CD8-positive, alpha-beta memory T cell (primary cell): ENCODE measurements at regions not wholly inside any gene's neighbourhood (a gene's known extent, or its start where the extent isn't known, plus 50 kb on each side); places are given as distances from the start of the nearest gene placed in this dataset.

Experiments used
- CTCF ChIA-PET: fragments of 350-600 bp; sonication (Branson Sonifier 250); formaldehyde crosslinking; loops from one replicate; lab custom pipeline; 2021; ENCODE audit warnings: antibody characterized with exemption; lab: Charles Lee
- POLR2A ChIA-PET: fragments of 350-600 bp; sonication (Branson Sonifier 250); formaldehyde crosslinking; loops from one replicate; lab custom pipeline; 2021; ENCODE audit warnings: antibody characterized with exemption; lab: Charles Lee
- DNase-seq, 5 donors: peaks; one replicate each; pipeline versions ENCODE4 v3.0.0 to v3.0.0-alpha.2; 2020 to 2022; ENCODE audit warnings: mixed read lengths in 1 of 5
- H3K27ac ChIP-seq: one replicate; pipeline ENCODE4 v1.7.0; 2013; ENCODE audit warnings: low read depth, mild to moderate bottlenecking, low read length, moderate library complexity
- H3K27me3 ChIP-seq: 2 replicates; pipeline ENCODE4 v1.7.0; 2013; ENCODE audit warnings: low read length, mild to moderate bottlenecking; ENCODE audit not compliant: insufficient read depth, poor library complexity, severe bottlenecking
- H3K36me3 ChIP-seq: 2 replicates; pipeline ENCODE4 v1.7.0; 2013; ENCODE audit warnings: mild to moderate bottlenecking, low read length, moderate library complexity; ENCODE audit not compliant: insufficient read depth
- H3K4me1 ChIP-seq: 2 replicates; pipeline ENCODE4 v1.7.0; 2013; ENCODE audit warnings: mild to moderate bottlenecking, low read length, moderate library complexity; ENCODE audit not compliant: insufficient read depth
- H3K4me3 ChIP-seq: 2 replicates; pipeline ENCODE4 v1.7.0; 2013; ENCODE audit warnings: mild to moderate bottlenecking, low read length
- H3K9me3 ChIP-seq: 2 replicates; pipeline ENCODE4 v1.7.0; 2013; ENCODE audit warnings: mild to moderate bottlenecking, low read length
- H3K27ac Mint-ChIP-seq, 8 donors: one replicate each; pipeline ENCODE4 v1.8.0; 2020 to 2021; ENCODE audit warnings: mixed read lengths in 8 of 8, mild to moderate bottlenecking in 6 of 8, inconsistent platforms in 3 of 8, moderate library complexity in 3 of 8
- H3K27me3 Mint-ChIP-seq, 2 donors: one replicate each; pipeline ENCODE4 v1.8.0; 2020 to 2021; ENCODE audit warnings: mixed read lengths in 2 of 2, mild to moderate bottlenecking in 1 of 2, moderate library complexity in 1 of 2
- H3K36me3 Mint-ChIP-seq, 3 donors: one replicate each; pipeline ENCODE4 v1.8.0; 2020 to 2021; ENCODE audit warnings: mixed read lengths in 3 of 3, inconsistent platforms in 1 of 3, mild to moderate bottlenecking in 1 of 3
- H3K4me1 Mint-ChIP-seq, 3 donors: one replicate each; pipeline ENCODE4 v1.8.0; 2020 to 2021; ENCODE audit warnings: mixed read lengths in 3 of 3, inconsistent platforms in 1 of 3, mild to moderate bottlenecking in 1 of 3
- H3K4me3 Mint-ChIP-seq, 7 donors: one replicate each; pipeline ENCODE4 v1.8.0; 2020 to 2021; ENCODE audit warnings: mixed read lengths in 7 of 7, mild to moderate bottlenecking in 6 of 7, moderate library complexity in 4 of 7, inconsistent platforms in 2 of 7
- H3K9me3 Mint-ChIP-seq, 5 donors: one replicate each; pipeline ENCODE4 v1.8.0; 2020 to 2022; ENCODE audit warnings: mixed read lengths in 5 of 5, mild to moderate bottlenecking in 3 of 5, moderate library complexity in 2 of 5, inconsistent platforms in 1 of 5

DNA sequence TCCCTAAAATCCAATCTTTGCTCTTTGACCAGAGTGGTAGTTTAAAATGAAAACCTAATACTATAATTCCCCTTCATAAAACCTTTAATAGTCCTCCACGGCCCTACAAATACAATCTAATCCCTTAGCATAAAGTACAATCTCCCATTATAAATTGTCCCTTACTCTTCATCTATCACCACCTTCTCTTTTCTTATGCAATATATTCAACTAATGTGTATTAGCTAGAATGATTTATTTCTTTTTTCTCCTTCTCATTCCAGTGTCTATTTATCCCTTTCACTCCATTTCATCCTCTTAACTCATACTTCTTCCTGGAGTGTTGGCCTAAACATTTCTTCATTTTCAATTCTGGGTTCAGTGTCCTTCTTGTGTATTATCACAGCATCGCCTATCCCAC is 872.1 kb upstream of the PCDH20 start:
- Histone ChIP-seq H3K4me1 (no peaks in the 10 kb centered on the region), H3K27ac (no peak overlapping the region), H3K27me3 (no peaks in the 10 kb centered on the region), H3K4me3 (no peak overlapping the region), H3K36me3 (no peaks in the 10 kb centered on the region), H3K9me3 (no peaks in the 10 kb centered on the region)
- ChIA-PET POLR2A (no interaction called here), CTCF (no interaction called here)
- no peak for DNase-seq
- H3K36me3 Mint-ChIP-seq: no peaks in the 10 kb centered on the region
- peaks cover 7 to 36% (median 24%) of the 10 kb centered on the region in 5 donors for H3K9me3 Mint-ChIP-seq
- no peak overlapping the region for H3K27ac Mint-ChIP-seq
- H3K4me3 Mint-ChIP-seq: no peak overlapping the region
- no peaks in the 10 kb centered on the region for H3K27me3 Mint-ChIP-seq
- no peaks in the 10 kb centered on the region for H3K4me1 Mint-ChIP-seq

DNA sequence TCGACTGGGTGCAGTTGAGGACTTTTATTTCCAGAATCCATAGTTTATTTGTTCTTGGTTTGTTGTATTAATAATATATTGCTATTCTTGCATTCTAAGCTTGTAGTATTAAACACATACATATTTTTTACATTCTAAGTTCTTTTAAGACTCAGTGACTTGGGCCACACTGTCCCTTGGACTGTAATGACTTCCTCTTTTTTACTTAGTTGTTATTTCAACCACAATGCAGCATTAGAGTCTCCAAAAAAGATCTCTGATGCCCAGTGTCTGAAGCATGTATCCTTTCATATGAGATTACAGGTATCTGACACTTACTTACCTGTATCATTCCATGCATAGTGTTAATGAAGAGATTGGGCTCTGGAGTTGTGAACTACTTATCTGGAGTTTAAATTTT is 864.9 kb upstream of the PCDH20 start:
- no peaks in the 10 kb centered on the region for H3K4me1 Mint-ChIP-seq

DNA sequence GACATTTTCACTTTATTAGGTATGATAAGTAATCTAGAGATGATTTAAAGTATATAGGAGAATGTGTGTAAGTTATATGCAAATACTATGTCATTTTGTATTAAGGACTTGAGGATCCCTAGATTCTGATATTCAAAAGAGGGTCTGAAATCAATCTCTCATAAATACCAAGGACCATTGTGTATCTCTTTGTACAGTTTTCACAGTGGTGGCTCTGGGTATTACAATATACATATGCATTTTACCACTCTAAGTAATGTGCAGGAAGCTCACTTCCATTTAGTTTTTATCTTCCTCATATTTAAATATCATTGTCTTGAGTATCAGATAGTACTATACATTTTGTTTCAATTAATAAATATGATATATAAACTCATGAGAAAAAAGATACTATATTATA is 862.6 kb upstream of the PCDH20 start:
- Mint-ChIP-seq H3K4me3 (no peak overlapping the region), H3K4me1 (no peaks in the 10 kb centered on the region), H3K9me3 (peaks cover 2 to 22% (median 8%) of the 10 kb centered on the region in 5 donors), H3K27me3 (no peaks in the 10 kb centered on the region), H3K36me3 (no peaks in the 10 kb centered on the region), H3K27ac (no peak overlapping the region)
- Histone ChIP-seq H3K36me3 (no peaks in the 10 kb centered on the region), H3K27me3 (no peaks in the 10 kb centered on the region), H3K4me3 (no peak overlapping the region), H3K27ac (no peak overlapping the region), H3K9me3 (no peaks in the 10 kb centered on the region), H3K4me1 (no peaks in the 10 kb centered on the region)
- ChIA-PET POLR2A (no interaction called here), CTCF (no interaction called here)
- no peak for DNase-seq

More for the DNA sequence above, 864.9 kb upstream of the PCDH20 start:
- no peak overlapping the region for H3K4me3 Mint-ChIP-seq
- no peak overlapping the region for H3K27ac ChIP-seq
- H3K4me3 ChIP-seq: no peak overlapping the region
- H3K27me3 ChIP-seq: no peaks in the 10 kb centered on the region
- no peaks in the 10 kb centered on the region for H3K36me3 Mint-ChIP-seq
- no peak for DNase-seq
- ChIA-PET CTCF (no interaction called here), POLR2A (no interaction called here)
- H3K9me3 ChIP-seq: no peaks in the 10 kb centered on the region
- H3K27ac Mint-ChIP-seq: no peak overlapping the region
- no peaks in the 10 kb centered on the region for H3K27me3 Mint-ChIP-seq
- no peaks in the 10 kb centered on the region for H3K36me3 ChIP-seq
- peaks cover 3 to 29% (median 10%) of the 10 kb centered on the region in 5 donors for H3K9me3 Mint-ChIP-seq
- no peaks in the 10 kb centered on the region for H3K4me1 ChIP-seq

DNA sequence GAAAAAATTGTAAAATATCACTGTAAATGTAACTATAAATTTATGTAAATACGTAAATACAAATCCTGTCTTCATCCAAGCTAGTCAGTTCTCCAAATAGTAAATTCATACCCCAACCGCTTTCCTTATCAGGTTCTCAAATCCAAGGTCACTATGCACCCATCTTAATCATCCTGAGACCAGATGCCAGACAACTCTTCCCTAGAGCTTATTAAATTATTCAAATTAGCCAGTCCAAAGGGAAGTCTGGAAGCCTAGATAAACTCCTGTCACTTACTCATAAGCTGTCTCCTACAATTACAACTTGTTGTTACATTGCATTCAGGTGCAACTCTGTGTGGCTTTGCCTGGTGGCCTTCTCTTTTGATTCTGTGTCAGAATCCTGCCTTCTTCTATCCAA is 836.1 kb upstream of the PCDH20 start:
- Histone ChIP-seq H3K9me3 (no peaks in the 10 kb centered on the region), H3K36me3 (no peaks in the 10 kb centered on the region), H3K27ac (no peak overlapping the region), H3K4me1 (no peaks in the 10 kb centered on the region), H3K27me3 (no peaks in the 10 kb centered on the region), H3K4me3 (no peak overlapping the region)
- CTCF ChIA-PET: no interaction called here
- DNase-seq: no peak
- H3K27me3 Mint-ChIP-seq: no peaks in the 10 kb centered on the region
- H3K4me1 Mint-ChIP-seq: no peaks in the 10 kb centered on the region
- no peak overlapping the region for H3K27ac Mint-ChIP-seq
- peaks cover 0 to 2% (median 0%) of the 10 kb centered on the region in 3 donors for H3K36me3 Mint-ChIP-seq
- POLR2A ChIA-PET: no interaction called here
- peaks cover 2 to 32% (median 16%) of the 10 kb centered on the region in 5 donors for H3K9me3 Mint-ChIP-seq
- no peak overlapping the region for H3K4me3 Mint-ChIP-seq

DNA sequence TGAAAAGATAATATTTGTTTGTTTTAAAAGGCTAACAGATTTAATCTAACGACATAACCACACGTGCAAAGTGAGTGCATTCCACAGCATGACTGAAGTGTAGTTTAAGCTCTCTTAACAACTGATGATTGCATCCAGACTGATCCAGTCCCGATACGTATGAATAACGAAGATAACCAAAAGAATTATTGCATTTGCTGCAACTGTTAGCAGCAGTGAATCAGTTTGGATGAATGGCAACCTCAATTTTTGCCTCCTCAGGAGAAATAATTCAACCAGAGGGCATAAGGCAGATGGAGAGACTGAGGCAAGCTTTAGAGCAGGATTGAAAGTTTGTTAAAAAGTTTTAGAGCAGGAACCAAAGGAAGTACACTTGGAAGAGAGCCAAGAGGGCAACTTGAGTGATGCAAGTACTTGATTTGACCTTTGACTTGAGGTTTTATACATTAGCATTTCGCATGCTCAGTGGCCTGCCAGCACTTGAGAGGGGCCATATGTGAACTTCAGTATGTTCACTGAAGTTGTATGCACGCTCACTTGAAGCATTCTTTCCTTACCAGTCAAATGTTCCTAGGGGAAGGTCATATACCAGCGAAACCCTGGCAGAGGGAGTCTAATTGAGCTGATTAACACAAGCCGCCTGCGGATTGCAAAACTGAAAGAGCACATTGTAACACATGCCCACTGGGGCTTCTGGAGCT is 835.0 kb upstream of the PCDH20 start:
- ChIA-PET CTCF (no interaction called here), POLR2A (no interaction called here)
- no peak overlapping the region for H3K27ac ChIP-seq
- peaks cover 6 to 28% (median 13%) of the 10 kb centered on the region in 5 donors for H3K9me3 Mint-ChIP-seq
- H3K36me3 Mint-ChIP-seq: no peaks in the 10 kb centered on the region
- no peak overlapping the region for H3K27ac Mint-ChIP-seq
- H3K9me3 ChIP-seq: no peaks in the 10 kb centered on the region
- no peaks in the 10 kb centered on the region for H3K4me1 ChIP-seq
- no peak overlapping the region for H3K4me3 ChIP-seq
- H3K27me3 ChIP-seq: no peaks in the 10 kb centered on the region
- no peak overlapping the region for H3K4me3 Mint-ChIP-seq
- no peaks in the 10 kb centered on the region for H3K4me1 Mint-ChIP-seq
- H3K27me3 Mint-ChIP-seq: no peaks in the 10 kb centered on the region
- no peak for DNase-seq
- no peaks in the 10 kb centered on the region for H3K36me3 ChIP-seq

DNA sequence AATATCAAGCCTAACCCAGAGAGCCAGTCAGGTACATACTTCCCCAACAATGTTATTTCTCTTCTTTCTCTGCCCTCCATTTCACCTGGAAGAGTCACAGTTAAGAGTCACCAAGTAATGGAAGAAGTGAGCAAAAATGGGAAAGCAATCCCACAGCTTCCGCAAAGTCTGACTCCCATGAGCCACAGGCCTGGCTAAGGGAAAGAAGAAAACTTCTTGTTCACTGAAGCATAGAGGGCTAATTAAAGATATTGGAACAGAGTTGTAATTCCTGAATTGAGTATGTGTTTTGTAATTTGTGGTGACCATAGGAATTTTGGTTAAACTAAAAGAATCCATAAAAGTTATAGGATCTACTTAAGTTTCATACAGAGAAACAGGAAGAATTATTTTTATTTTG is 830.9 kb upstream of the PCDH20 start:
- Mint-ChIP-seq H3K9me3 (peaks cover 3 to 18% (median 13%) of the 10 kb centered on the region in 5 donors), H3K27me3 (no peaks in the 10 kb centered on the region), H3K36me3 (no peaks in the 10 kb centered on the region), H3K4me3 (no peak overlapping the region), H3K27ac (no peak overlapping the region), H3K4me1 (no peaks in the 10 kb centered on the region)
- ChIA-PET POLR2A (no interaction called here), CTCF (no interaction called here)
- no peak overlapping the region for H3K27ac ChIP-seq
- H3K4me3 ChIP-seq: no peak overlapping the region
- H3K4me1 ChIP-seq: no peaks in the 10 kb centered on the region
- no peak for DNase-seq
- no peaks in the 10 kb centered on the region for H3K9me3 ChIP-seq
- no peaks in the 10 kb centered on the region for H3K27me3 ChIP-seq
- no peaks in the 10 kb centered on the region for H3K36me3 ChIP-seq

DNA sequence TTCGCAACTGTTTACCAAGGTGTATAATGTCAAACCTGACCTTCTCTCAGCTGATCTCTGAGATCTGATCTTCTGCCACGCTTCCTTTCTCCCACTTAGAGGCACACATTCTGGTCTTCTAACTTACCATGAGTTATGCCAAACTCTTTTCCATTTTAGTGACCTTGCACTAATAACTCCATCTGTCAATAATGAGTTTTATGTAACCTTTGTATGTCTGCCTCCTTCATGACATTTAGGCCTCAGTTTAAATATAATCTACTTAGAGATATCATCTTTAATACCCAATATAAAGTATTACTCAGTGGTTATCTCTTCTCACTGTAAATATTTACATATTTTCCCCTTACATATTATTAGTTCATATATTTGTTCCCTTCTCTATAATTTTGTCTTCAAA is 827.5 kb upstream of the PCDH20 start:
- no peaks in the 10 kb centered on the region for H3K36me3 ChIP-seq
- no peaks in the 10 kb centered on the region for H3K27me3 Mint-ChIP-seq
- ChIA-PET POLR2A (no interaction called here), CTCF (no interaction called here)
- H3K27ac ChIP-seq: no peak overlapping the region
- H3K27ac Mint-ChIP-seq: no peak overlapping the region
- DNase-seq: no peak
- no peaks in the 10 kb centered on the region for H3K9me3 ChIP-seq
- no peaks in the 10 kb centered on the region for H3K27me3 ChIP-seq
- no peaks in the 10 kb centered on the region for H3K36me3 Mint-ChIP-seq
- peaks cover 3 to 17% (median 8%) of the 10 kb centered on the region in 5 donors for H3K9me3 Mint-ChIP-seq
- no peak overlapping the region for H3K4me3 Mint-ChIP-seq
- no peak overlapping the region for H3K4me3 ChIP-seq
- no peaks in the 10 kb centered on the region for H3K4me1 Mint-ChIP-seq
- H3K4me1 ChIP-seq: no peaks in the 10 kb centered on the region

DNA sequence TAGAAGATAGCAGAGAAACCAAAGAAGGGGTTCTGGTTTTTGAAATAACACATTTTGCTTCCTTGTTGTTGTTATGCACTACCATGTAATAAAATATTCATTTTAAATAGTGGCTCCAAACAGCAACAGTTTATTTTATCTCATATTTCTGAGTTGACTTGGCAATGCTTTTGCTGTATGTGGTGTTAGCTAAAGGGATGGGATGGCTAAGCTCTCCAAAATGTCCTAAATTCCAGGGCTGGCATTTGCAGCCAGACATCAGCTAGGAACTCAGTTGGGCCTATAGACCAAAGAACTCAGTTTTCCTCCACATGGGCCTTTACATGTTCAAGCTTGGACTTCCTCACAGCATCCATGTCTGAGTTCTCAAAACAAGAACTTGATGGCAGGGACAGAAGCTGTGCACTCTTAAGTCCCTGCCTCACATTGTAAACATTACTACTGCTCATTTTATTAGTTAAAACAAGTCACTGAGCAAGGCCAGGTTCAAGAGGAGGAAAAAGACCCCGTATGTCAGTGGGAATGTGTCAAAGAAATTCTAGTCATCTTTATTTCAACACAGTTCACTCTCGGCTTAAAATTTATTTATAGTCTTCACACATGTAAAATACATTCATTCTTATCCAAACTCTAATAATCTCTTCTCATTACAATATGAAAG is 819.3 kb upstream of the PCDH20 start:
- CTCF ChIA-PET: no interaction called here
- peaks cover 1 to 20% (median 4%) of the 10 kb centered on the region in 5 donors for H3K9me3 Mint-ChIP-seq
- DNase-seq: no peak

More for the DNA sequence above, 819.3 kb upstream of the PCDH20 start:
- Mint-ChIP-seq H3K4me3 (no peak overlapping the region), H3K27me3 (no peaks in the 10 kb centered on the region), H3K36me3 (no peaks in the 10 kb centered on the region), H3K27ac (no peak overlapping the region), H3K4me1 (no peaks in the 10 kb centered on the region)
- no peaks in the 10 kb centered on the region for H3K4me1 ChIP-seq
- H3K9me3 ChIP-seq: no peaks in the 10 kb centered on the region
- H3K4me3 ChIP-seq: no peak overlapping the region
- no peaks in the 10 kb centered on the region for H3K36me3 ChIP-seq
- POLR2A ChIA-PET: no interaction called here
- H3K27ac ChIP-seq: no peak overlapping the region
- no peaks in the 10 kb centered on the region for H3K27me3 ChIP-seq
